HG03159 (cell line): ENCODE measurements at regions not wholly inside any gene's neighbourhood (a gene's known extent, or its start where the extent isn't known, plus 50 kb on each side); places are given as distances from the start of the nearest gene placed in this dataset.

Experiments
- ATAC-seq: cut with Tn5 transposase; IDR thresholded peaks from one replicate; pipeline ENCODE4 v1.9.1; 2021; ENCODE audit warnings: mild to moderate bottlenecking, moderate library complexity; ENCODE audit not compliant: unreplicated experiment

DNA sequence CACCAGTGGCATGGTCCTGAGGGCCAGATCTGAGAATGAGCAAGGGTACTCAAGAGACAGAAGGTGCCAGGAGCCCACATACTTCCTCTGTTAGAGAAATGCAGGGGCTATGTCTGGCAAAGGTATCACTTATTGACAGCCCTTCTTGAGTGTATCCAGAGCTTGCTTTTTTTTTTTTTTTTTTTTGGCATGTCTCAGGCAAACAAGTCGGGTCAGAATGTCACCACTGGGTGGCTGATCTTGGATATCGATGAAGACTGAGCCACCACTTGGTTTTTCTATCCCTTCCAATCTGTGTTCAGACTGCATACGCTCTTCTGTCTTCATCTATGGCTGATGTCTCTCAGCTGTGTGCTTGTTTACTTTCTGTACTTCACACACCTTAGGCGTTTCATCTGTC is 363.4 kb upstream of the C2CD4B start:
- ATAC-seq, result no peak

DNA sequence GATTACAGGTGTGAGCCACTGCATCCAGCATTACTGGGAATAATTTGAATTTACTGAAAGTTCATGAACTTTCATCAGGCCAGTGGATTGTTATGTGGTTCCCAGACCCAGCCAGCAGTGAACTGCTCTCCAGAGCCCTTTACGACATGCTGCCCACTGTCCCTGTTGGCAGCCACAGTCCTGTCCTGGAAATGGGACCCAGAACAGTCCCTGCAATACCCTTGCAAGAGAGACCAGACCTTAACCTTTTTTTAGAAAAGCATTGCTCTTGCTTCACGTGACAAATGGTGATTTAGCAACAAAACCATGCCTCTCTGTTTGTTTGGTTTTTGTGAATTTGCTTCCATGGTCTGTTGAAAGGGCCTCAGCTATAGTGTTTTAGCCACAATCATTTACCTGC is 367.3 kb upstream of the C2CD4B start:
- ATAC-seq, result no peak

DNA sequence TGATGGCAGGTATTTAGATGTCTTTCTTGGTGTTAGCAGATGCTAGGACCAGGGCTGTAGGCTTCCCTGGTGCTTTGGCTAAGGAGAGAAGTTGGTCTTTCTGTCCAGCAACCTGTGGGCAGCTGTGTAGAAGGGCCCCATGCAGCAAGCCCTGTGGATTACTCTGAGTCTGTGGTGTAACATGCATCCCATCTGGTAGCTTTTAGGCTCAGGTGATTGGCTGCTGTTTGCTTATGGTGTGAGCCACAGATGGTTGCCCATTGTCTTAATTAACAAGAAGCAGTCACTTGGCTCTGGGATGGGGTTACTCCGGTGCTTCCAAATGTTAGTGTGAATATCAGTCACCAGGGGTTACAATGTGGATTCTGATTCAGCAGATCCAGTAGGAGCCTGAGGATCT is 368.6 kb upstream of the C2CD4B start:
- ATAC-seq, result no peak

DNA sequence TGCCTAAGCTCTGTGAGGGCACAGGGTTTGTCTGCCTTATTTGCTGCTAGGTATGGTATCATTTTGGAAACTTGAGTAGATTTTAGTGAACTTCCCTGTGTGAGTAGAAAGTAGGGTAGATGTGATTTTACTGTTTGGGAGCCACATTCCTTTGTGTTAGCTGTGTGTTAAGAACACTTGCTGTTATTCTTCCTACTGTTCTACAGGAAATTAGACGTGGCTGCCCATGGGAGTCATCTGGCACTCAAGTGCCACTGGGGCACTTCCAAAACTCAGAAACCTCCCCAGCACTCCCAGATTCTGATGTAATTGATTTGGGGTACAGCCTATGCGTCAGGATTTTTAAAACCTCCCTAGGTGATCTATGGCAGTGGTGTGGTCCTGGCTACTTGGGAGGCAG is 369.9 kb upstream of the C2CD4B start:
- no peak for ATAC-seq

DNA sequence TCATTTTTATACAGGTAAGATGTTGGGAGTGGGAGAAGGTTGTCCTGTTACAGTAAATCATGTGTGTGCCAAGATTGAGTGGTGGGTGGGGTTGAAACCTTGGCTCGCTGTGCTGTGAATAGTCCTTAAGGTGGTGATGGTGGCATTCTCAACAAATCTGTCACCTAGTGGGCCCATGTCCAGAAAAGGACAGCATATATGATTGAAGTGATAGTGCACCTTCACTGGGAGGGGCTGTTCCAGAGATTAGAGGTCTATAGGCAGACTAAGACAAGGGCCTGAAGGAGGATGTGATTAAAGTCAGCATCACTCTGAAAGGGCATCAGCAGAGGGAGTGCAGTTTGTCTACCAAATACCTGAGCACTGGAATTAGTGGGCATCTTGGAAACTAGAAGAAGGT is 374.2 kb upstream of the C2CD4B start:
- ATAC-seq, result no peak

DNA sequence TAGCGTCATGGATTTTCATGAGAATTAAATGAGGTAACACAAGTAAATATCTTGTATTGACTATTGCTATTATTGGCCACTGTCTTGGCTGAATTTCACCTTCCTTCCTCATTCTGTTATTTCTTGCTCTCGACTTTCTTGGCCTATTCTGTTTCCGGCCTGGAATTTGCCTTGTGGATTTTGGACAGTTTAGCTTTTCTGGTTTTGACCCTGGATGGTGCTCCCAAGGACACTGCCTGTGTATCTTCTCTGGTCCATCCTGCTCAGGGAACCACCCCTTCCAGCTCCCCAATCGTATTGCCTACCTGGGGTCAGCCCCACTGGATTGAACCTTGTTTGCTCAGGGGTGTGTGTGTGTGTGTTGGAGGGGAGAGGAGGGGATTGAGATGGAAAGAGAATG is 376.2 kb upstream of the C2CD4B start:
- no peak for ATAC-seq

DNA sequence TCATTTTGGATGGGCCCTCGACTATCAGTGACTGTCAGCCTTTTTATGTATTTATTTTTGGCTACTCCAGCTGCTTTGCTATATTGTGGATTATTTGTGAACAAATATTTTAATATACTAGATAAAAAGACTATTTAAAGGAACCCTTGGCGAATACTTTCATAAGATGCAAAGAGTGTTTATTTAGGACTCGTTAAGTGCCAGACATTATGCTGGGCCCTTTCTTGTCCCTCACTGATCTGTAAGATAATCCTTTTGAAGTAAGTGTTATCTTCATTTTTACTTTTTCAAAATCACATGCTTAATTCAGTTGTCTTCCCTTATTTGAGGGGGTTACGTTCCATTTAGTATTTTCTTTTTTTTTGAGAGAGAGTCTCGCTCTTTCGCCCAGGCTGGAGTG is 376.8 kb upstream of the C2CD4B start:
- ATAC-seq, result no peak

DNA sequence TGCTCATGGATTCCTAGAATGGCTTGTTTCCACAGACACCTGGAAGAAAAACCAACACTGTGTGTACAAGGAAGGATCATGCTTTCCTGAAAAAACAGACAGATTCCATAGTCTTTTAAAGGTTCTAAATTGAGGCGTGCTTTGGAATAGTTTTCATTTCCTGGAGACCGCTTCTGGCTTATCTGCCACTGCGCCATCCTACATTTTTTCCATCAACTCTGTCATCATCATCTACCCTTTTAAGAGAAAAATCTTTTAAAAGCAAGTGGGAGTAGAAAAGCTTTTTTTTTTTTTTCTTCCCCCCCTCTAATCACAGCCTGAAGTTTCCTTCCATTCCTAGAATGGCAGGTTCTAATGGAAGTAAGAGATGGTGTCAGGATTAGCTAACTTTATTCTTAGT is 379.4 kb upstream of the C2CD4B start:
- no peak for ATAC-seq

DNA sequence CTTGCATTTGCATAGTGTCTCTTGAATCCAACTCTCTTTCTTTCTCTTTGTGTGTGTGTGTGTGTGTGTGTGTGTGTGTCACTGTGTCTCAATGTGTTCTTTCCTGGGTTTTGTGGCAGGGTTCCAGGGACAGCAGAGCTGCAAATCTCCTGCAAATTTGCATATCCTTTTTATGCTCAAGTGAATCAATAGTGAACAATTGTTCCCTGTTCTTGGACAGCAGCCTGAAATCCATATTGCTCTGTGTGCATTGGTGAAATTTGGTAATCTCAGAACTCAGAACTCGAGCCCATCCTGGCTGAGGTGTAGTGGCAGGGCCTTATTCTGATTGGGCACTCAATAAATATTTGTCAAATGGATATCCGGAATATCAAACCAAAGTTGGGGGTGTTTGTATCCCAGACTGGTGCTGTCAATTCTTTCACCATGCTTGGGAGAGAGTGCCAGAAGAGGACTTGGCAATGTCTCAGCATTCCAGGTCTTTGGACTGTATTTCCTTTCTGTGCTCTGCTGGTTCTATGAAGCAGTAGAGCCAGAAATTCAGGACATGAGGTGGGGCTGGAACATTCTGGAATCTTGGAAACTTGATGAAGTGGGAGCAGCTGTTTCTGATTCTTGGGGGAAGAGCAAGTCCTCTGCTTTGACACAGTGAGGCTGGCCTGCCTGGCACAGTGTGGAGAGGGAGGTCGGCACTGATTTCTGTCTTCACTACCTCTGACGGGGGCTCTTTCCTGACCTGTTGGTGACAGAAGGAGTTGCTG is 380.6 kb upstream of the C2CD4B start:
- ATAC-seq, result no peak

DNA sequence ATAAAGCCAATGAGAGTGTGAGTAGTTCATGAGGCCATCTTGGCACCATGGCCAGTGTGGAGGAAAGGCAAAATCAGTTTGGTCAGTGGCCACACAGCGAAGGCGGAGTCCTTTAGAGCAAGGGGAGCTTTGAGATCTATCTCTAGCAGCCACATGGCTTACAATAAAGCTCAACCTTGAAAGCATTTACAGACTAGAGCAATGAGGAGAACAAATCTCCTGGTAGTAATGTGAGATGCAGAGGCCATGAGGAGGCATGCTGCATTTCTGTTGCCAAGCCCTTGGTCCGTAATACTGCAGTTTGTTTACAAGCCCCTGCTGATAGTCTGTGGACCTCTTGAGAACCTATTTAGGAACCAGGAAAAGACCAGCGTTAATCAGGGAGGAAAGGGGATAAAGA is 381.5 kb upstream of the C2CD4B start:
- no peak for ATAC-seq

DNA sequence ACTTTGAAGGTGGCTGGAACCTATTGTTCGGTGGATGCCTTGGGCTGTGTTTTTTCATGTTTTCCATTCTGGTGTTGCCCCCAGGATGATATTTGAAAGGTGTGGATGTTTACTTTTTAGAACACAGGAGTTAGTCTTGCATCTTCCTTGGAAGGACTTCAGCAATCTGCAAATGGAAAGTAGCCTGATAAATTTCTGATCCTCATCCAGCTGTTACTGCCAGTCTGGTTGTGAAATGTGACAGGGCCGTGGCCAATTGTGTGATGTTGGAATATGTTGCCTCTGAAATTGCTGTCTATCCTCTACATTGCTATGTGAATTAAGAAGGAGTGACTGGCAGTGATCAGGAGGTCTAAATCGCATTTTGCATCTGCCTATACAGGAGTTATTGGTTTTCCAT is 382.5 kb upstream of the C2CD4B start:
- ATAC-seq, result no peak

DNA sequence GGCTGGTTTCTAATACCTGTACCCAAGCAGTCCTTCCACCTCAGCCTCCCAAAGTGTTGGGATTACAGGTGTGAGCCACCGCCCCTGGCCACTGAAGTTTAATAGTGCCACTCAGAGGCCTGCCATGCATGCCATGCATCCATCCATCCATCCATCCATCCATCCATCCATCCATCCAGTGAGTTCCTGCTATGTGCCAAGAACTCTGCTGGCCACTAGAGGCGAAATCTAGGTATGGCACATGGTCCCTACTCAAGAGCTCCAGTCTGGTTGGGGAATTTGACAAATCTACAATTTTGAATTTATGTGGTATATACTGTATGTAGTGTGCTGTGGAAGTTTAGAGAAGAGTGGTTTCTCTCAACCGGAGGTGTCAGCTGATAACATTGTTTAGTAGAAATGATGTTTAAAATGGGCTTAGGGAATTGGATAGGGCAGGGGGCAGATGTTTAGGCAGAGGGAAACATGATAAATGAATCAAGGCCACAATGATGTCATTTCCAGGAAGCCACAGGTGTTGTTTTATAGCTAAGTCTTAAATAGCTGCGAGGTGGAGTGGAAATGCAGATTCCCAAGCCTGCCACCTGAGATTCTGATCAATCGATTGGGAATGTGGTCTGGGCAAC is 384.4 kb upstream of the C2CD4B start:
- ATAC-seq, result no peak

DNA sequence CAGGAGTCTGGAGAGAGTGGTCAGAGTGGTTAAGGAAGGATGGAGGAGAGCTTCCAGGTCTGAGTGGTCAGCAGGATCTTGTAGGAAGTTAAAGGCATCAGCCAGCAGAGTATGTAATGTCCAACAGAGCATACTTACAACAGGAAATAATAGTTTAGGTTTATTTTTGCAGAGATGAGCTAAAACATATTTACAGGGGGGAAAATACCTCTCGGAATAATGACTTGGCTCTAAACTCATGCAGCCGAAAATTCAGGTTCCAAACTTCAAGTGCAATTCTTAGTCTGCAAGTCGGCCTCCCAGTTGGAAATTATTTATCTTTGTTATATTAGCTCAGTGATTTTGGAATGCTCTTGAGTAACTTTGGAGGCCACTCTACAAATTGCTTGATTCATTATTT is 385.0 kb upstream of the C2CD4B start:
- no peak for ATAC-seq

DNA sequence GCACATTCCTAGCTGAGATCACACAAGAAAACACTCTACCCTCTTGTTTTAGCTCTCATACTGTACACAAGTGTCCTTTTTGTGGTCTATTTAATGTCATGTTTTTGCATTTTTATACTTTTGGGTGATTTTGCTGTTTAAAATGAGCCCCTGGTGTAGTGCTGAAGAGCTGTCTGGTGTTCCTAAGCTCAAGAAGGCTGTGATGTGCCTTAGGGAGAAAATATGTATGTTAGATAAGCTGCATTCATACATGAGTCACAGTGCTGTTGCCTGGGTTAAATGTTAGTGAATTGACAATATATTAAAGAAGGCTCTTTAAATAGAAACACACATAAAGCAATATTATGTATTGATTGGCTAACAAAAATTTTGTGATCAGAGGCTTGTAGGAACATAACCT is 387.4 kb upstream of the C2CD4B start:
- ATAC-seq, result no peak

DNA sequence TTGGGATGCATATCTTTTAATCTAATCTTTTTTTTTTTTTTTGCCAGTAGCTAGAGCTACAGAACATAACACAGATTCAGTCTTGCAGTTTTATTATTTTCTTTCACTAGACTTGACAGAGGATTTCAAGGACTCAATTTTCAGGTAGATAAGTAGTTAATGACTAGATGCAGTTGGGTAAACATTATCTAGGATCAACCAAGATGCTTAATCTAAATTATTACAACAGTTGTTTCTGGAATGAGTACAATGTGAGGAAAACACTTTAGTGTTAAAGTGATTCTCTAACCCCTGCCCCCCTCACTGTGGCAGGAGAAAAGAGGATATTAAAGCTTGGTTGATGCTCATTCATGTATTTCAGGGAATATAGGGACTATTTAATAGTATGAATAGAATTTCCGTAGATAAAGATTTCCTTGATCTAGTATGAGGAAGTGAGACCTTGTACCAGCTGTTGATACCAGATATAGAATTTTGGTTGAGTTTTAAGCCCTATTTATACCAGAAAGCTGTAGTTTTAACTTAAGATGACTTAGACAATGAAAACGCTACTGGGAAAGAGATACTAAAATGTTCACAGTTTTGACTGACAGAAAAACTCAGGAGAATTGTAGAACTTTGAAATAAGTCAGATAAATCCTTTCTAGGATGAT is 389.0 kb upstream of the C2CD4B start:
- ATAC-seq, result no peak

DNA sequence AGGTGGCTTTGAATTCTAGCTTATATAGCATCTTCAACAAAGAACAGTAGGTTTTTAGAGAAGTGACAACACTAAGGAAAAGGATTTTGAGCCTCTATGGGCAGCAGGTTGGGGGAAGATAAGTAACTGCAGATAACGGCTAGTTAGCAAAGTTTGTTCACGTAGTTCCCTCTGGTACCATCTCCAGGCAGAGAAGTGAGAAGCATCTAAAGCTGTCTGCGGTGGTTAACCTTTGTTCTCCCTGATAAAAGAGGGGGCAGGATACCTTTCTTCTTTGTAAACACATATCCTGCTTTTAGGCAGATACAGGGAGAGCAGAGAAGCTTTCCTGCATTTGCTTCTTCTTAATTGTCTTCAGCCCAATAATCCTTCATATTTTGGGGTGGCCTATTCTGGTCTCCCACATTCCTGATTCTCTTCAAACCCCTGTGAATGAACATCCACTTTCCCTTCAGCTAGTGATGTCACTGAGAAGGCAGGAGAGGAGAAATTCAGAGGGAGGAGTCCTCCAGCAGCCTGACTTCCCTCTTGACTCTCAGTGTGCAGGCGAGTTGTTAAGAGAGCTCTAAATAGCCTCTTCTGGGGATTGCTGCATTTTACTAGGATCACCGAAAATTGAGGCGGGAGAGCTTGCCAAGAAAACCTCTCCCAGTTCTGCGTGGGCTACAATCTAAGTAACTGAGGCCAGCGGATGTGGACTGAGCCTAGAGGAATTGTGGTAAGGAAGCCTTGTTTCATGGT is 393.7 kb upstream of the C2CD4B start:
- no peak for ATAC-seq

DNA sequence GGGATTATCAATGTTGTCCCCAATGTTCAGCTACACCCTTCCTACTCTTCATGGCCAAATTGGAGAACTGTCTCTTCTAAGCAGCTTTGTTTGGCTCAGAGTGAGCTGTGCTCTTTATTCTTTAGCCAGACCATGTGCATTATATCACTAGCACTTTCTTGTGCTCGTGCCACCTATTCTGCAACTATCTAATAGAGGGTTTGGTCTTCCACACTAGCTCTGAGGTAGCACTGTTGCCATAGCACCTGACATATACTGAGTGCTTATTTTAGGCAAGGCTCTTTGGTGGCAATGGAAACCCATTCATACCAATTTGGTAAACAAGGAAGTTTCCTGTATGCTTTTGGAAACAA is 394.3 kb upstream of the C2CD4B start:
- ATAC-seq, result no peak

DNA sequence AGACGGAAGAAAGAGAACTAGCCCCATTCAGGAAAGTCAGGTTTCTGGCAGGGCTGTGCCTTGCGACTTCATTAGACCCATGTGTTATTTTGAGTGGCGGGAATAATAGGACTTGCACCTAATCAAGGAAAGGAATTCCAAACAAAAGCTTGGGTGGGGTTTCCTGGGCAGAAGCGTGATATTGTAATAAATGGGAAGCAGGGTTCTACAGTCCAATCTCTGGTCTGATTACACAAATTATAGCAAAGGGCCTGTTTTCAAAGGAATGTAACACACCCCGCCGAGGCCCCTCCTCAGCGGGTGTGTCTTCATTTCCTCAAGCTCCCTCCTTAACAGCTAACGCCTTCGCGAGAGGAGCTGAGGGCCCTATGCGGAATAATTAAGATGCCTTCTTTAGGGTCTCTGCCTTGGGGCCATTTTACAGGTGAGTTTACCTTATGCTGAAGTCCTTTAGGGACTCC is 396.0 kb upstream of the C2CD4B start:
- ATAC-seq, result no peak

DNA sequence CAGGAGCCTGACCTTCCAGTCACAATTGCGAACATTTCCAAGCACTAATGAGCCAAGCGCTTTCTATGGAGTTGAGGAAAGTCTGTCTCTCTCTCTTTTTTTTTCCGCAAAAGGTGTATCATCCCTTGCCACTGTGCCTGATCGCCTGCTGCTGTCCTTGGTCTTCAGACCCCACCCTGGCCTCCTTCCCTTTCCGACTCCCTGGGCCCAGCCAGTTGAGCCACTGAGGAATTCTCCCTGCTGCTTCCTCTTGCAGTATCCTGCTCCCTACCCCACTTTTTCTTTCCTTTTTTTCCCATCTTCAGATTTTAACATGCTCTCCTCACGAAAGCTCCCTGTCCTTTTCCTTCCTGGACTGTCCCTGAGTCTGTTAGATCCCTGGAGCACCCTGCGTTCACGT is 396.5 kb upstream of the C2CD4B start:
- ATAC-seq, result no peak

DNA sequence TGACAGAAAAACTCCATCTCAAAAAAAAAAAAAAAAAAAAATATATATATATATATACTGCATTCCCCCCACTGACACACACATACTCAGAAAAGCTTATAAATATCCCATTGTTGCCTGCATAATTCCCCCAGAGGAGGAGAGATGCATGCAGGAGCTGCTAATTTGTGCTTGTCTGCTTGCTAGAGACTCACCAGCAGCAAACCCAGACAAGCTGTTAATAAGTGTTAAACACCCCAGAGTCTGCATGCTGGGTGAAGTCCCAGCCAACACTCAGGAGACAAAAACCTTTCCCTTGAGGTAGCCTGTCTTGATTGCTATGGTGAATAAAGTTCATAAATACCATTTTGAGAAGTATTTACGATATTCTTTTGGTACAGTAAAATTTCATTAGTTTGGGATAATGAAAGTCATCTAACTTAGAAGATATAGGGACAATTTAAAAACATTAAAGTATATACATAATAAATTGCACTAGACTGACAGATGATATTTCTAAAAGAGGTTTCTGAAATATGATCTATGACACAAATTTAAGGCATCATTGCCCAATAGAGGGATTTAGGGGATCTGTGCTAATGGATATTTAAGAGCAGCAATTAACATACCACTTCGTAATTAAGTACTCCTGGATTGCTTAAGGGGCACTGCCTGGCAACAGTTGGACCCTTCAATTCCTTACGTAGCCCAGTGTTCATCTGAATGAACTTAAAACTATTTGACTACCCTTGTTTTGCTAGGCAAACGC is 400.0 kb upstream of the C2CD4B start:
- ATAC-seq, result no peak

DNA sequence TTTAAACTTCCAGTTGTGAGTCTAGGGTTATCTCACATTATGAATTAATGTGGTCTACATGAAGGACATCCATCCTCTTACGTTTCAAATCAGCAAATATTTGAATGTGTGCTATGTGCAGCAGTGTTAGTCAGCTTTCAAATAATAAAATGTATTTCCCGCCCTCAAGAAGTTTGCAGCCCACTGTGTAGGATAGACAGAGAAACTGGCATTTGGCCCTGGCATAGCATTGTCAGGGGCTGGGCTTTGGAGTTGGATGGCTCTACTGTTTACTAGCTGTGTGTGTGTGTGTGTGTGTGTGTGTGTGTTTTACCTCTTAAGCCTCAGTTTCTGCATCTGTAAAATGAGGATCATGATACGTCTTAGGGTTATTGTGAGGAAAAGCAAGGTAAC is 400.5 kb upstream of the C2CD4B start:
- ATAC-seq, result no peak
